ENCODE measurements at regions not wholly inside any gene's neighbourhood (a gene's known extent, or its start where the extent isn't known, plus 50 kb on each side); places are given as distances from the start of the nearest gene placed in this dataset.
A peak's percentile ranks its signal among the peaks of the same experiment; 100 is the strongest.

DNA sequence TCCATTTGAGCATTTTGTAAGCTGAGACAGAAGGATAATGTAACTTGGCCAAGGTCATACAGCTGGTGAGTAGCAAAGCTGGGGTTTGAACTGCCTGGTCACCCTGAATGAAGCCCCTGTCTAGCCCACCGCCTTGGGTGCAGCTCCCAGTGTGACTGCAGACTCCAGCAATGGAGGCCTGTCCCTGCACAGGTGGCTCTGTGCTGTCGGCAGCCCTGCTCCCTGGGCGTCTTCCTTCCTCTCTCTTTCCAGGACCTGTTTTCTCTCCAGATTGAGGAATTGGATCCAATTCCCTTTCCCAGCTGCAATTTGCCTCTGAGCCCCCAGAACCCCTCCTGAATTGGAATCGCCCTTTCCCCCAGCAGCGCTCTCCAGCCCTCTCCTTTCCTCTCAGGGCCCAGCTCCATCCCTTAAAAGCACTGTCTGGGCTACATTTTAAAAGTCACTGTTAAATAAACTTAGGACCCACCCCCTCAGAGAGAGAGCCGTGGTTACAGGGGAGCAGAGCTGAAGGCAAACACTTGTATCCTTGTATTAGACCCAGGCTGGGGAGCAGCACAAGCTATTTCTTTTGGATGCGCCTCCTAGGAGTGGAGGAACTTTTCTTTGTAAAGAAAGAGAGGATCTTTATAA, 161.4 kb upstream of the LMO4 start (continued):
- TF ChIP-seq, protein P1, sequence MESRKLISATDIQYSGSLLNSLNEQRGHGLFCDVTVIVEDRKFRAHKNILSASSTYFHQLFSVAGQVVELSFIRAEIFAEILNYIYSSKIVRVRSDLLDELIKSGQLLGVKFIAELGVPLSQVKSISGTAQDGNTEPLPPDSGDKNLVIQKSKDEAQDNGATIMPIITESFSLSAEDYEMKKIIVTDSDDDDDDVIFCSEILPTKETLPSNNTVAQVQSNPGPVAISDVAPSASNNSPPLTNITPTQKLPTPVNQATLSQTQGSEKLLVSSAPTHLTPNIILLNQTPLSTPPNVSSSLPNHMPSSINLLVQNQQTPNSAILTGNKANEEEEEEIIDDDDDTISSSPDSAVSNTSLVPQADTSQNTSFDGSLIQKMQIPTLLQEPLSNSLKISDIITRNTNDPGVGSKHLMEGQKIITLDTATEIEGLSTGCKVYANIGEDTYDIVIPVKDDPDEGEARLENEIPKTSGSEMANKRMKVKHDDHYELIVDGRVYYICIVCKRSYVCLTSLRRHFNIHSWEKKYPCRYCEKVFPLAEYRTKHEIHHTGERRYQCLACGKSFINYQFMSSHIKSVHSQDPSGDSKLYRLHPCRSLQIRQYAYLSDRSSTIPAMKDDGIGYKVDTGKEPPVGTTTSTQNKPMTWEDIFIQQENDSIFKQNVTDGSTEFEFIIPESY (IDR thresholded peaks at IDR 0.05; ENCODE audit: borderline replicate concordance, low read depth) = no peak
- no peak for TF ChIP-seq EP300 (IDR thresholded peaks at IDR 0.05; ENCODE audit: borderline replicate concordance in 1 of 2, low read depth in 1 of 2, low read length in 1 of 2)

DNA sequence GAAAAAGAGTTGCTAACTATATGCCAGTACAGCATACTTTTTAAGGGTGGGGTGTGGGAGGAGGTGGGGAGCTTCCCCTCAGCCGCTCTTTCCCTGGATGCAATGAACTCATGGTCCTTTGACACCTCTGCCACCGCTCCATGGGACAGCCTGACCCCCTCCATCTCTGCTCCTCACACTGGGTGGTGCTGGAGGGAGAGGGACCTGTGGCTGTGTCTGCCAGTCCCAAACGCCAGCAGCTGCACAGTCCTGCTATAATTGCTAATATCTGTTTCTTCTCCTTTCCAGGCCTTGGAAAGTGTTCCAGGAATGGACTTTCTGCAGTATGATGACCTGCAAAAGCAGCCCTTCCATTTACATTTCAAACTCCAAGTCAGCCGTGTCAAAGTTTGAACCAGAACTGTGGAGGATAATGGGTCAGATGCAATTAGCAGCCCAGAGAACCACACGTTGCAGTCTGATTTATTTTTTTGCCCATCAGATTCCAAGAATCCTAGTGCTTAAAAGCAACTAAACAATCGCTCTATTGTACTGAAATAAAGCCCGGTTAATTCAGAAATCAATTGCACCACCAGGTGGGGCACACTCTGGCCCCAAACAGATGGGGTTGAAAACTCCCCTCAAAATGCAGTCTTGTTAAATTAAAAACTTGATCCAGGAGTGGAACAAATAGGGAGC, 160.7 kb upstream of the LMO4 start:
- TF ChIP-seq, protein P2, sequence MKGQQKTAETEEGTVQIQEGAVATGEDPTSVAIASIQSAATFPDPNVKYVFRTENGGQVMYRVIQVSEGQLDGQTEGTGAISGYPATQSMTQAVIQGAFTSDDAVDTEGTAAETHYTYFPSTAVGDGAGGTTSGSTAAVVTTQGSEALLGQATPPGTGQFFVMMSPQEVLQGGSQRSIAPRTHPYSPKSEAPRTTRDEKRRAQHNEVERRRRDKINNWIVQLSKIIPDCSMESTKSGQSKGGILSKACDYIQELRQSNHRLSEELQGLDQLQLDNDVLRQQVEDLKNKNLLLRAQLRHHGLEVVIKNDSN (IDR thresholded peaks at IDR 0.05; ENCODE audit: borderline replicate concordance, low read depth) = no peak
- TF ChIP-seq, protein P3, sequence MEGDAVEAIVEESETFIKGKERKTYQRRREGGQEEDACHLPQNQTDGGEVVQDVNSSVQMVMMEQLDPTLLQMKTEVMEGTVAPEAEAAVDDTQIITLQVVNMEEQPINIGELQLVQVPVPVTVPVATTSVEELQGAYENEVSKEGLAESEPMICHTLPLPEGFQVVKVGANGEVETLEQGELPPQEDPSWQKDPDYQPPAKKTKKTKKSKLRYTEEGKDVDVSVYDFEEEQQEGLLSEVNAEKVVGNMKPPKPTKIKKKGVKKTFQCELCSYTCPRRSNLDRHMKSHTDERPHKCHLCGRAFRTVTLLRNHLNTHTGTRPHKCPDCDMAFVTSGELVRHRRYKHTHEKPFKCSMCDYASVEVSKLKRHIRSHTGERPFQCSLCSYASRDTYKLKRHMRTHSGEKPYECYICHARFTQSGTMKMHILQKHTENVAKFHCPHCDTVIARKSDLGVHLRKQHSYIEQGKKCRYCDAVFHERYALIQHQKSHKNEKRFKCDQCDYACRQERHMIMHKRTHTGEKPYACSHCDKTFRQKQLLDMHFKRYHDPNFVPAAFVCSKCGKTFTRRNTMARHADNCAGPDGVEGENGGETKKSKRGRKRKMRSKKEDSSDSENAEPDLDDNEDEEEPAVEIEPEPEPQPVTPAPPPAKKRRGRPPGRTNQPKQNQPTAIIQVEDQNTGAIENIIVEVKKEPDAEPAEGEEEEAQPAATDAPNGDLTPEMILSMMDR (IDR thresholded peaks at IDR 0.05) = peak; percentile 16; the same call in 1 of the 2 replicates
- Histone ChIP-seq H3K27ac (ENCODE audit: low read depth in 2 of 2, low read length in 1 of 2) (no peak overlapping the region), H3K4me3 (ENCODE audit: low read depth in 2 of 2, low read length in 1 of 2) (no peak overlapping the region), H3K4me1 (ENCODE audit: control insufficient read depth in 1 of 2, insufficient read depth in 2 of 2, low read depth in 1 of 2, low read length in 1 of 2) (no peaks in the 10 kb centered on the region), H3F3A (replicated peaks; ENCODE audit: insufficient read depth) (no peaks in the 10 kb centered on the region), H3K4me2 (no peak overlapping the region), H3K9me3 (no peaks in the 10 kb centered on the region), H3K9me2 (no peaks in the 10 kb centered on the region), H3K79me2 (ENCODE audit: insufficient read depth) (no peaks in the 10 kb centered on the region), H3K9ac (no peak overlapping the region), H4K20me1 (ENCODE audit: insufficient read depth) (no peaks in the 10 kb centered on the region), H3K27me3 (ENCODE audit: insufficient read depth) (no peaks in the 10 kb centered on the region), H2AFZ (ENCODE audit: low read depth) (no peak overlapping the region), H3K36me3 (replicated peaks in 1 of 2; ENCODE audit: control insufficient read depth in 1 of 2, insufficient read depth in 2 of 2, low read length in 1 of 2) (no peaks in the 10 kb centered on the region)
- WGBS (ENCODE audit: low lambda C conversion rate) = 73% methylated on average over 7 of the region's 7 CpGs
- CTCF ChIA-PET = interaction anchor here (1.3 kb wide), 1 partner anchor 125 kb away, joined by 5 read pairs; no protein-coding TSS in a partner anchor
- DNase-seq = no peak
- POLR2A ChIA-PET = no interaction called here

DNA sequence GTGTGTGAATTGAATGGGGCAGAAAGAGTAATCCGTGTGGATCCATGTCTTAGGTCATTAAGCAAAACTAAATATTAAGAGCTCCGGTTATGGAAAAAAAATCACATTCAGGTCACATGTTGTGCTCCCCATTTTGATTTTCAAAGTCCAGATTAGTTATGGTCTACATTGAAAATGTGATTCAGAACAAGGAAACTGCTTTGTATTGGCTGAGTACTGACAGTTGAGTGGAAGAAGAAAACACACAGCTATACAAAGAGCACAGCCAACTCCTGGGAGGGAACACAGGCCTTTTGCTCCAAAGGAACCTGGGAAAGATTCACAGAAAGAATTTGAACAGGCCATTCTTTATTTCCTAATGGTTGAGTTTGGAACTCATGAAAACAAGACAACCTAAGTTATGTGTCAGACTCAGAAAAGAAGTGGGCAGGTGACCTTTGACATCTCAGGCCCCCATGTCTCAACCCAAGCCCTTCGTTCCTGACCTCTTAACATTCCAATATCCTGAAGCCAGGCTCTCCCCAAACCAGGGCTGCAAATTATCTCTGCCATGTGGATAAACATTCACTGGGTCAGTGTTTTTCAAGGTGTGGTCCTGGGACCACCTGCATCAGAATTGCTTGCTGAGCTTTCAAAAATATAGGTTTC, 159.3 kb upstream of the LMO4 start:
- H3K27me3 ChIP-seq (ENCODE audit: insufficient read depth) = no peaks in the 10 kb centered on the region
- no peaks in the 10 kb centered on the region for H3K4me1 ChIP-seq (ENCODE audit: control insufficient read depth in 1 of 2, insufficient read depth in 2 of 2, low read depth in 1 of 2, low read length in 1 of 2)
- H3K9me3 ChIP-seq = no peaks in the 10 kb centered on the region
- no peaks in the 10 kb centered on the region for H4K20me1 ChIP-seq (ENCODE audit: insufficient read depth)
- no peak overlapping the region for H3K4me2 ChIP-seq
- H3K27ac ChIP-seq (ENCODE audit: low read depth in 2 of 2, low read length in 1 of 2) = no peak overlapping the region
- ChIA-PET CTCF (no interaction called here), POLR2A (no interaction called here)
- no peak for DNase-seq
- no peak overlapping the region for H3K4me3 ChIP-seq (ENCODE audit: low read depth in 2 of 2, low read length in 1 of 2)
- no peaks in the 10 kb centered on the region for H3F3A ChIP-seq (replicated peaks; ENCODE audit: insufficient read depth)
- TF ChIP-seq EZH2phosphoT487 (IDR thresholded peaks at IDR 0.05; ENCODE audit: borderline replicate concordance, low read depth) (no peak), TEAD4 (IDR thresholded peaks at IDR 0.05; ENCODE audit: borderline replicate concordance, insufficient read depth) (no peak), SMC3 (IDR thresholded peaks at IDR 0.05; ENCODE audit: low read depth, low read length) (no peak), RAD21 (IDR thresholded peaks at IDR 0.05; ENCODE audit: low read length) (no peak), JUND (IDR thresholded peaks at IDR 0.05) (no peak), MEF2A (IDR thresholded peaks at IDR 0.05; ENCODE audit: borderline replicate concordance, low read depth) (no peak), SIN3A (IDR thresholded peaks at IDR 0.05; ENCODE audit: borderline replicate concordance, low read depth, low read length) (no peak), GABPA (IDR thresholded peaks at IDR 0.05; ENCODE audit: low read depth) (no peak), NRF1 (IDR thresholded peaks at IDR 0.05; ENCODE audit: low read depth, low read length) (no peak)
- TF ChIP-seq, protein P3 (IDR thresholded peaks at IDR 0.05) = no peak
- TF ChIP-seq, protein P4, sequence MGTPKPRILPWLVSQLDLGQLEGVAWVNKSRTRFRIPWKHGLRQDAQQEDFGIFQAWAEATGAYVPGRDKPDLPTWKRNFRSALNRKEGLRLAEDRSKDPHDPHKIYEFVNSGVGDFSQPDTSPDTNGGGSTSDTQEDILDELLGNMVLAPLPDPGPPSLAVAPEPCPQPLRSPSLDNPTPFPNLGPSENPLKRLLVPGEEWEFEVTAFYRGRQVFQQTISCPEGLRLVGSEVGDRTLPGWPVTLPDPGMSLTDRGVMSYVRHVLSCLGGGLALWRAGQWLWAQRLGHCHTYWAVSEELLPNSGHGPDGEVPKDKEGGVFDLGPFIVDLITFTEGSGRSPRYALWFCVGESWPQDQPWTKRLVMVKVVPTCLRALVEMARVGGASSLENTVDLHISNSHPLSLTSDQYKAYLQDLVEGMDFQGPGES (IDR thresholded peaks at IDR 0.05; ENCODE audit: low read depth, low read length) = no peak
- no peak overlapping the region for H3K9ac ChIP-seq
- no peaks in the 10 kb centered on the region for H3K9me2 ChIP-seq
- no peak overlapping the region for H2AFZ ChIP-seq (ENCODE audit: low read depth)
- 90% methylated on average over 3 of the region's 3 CpGs for WGBS (ENCODE audit: low lambda C conversion rate)
- no peaks in the 10 kb centered on the region for H3K79me2 ChIP-seq (ENCODE audit: insufficient read depth)
- no peaks in the 10 kb centered on the region for H3K36me3 ChIP-seq (replicated peaks in 1 of 2; ENCODE audit: control insufficient read depth in 1 of 2, insufficient read depth in 2 of 2, low read length in 1 of 2)

Data from SK-N-SH (cell line).